Activated naive CD8-positive, alpha-beta T cell treated with anti-CD3 and anti-CD28 coated beads, Interleukin-2, amount 10 ng/mL, durations not matched to agents 7 days and 5 days (primary cell): ENCODE measurements at regions not wholly inside any gene's neighbourhood (a gene's known extent, or its start where the extent isn't known, plus 50 kb on each side); places are given as distances from the start of the nearest gene placed in this dataset.
"Not testable (repeated sequence)": the region's sequence is repeated elsewhere in the genome, so short reads cannot be mapped to it uniquely, and the experiment has no call there.

ENCODE experiments used
- ATAC-seq: fragments of 150-1000 bp; cut with Tn5 transposase; one replicate; pipeline ENCODE4 v1.10.0; 2021; ENCODE audit warnings: low read depth, moderate library complexity
- POLR2A ChIA-PET: fragments of 350-600 bp; sonication (Branson Sonifier 250); formaldehyde crosslinking; loops from one replicate; lab custom pipeline; 2021; ENCODE audit warnings: antibody characterized with exemption; lab: Charles Lee
- DNase-seq: peaks from one replicate; pipeline ENCODE4 v3.0.0; 2021
- H3K27ac Mint-ChIP-seq: one replicate; pipeline ENCODE4 v1.8.0; 2022; ENCODE audit warnings: mild to moderate bottlenecking, mixed read lengths
- H3K27me3 Mint-ChIP-seq: one replicate; pipeline ENCODE4 v1.8.0; 2022; ENCODE audit warnings: mild to moderate bottlenecking, moderate library complexity, mixed read lengths
- H3K36me3 Mint-ChIP-seq: one replicate; pipeline ENCODE4 v1.8.0; 2021; ENCODE audit warnings: mild to moderate bottlenecking, mixed read lengths
- H3K4me1 Mint-ChIP-seq: one replicate; pipeline ENCODE4 v1.8.0; 2021; ENCODE audit warnings: mixed read lengths
- H3K4me3 Mint-ChIP-seq: one replicate; pipeline ENCODE4 v1.8.0; 2022; ENCODE audit warnings: mild to moderate bottlenecking, moderate library complexity, mixed read lengths
- H3K9me3 Mint-ChIP-seq: one replicate; pipeline ENCODE4 v1.8.0; 2021; ENCODE audit warnings: mixed read lengths

DNA sequence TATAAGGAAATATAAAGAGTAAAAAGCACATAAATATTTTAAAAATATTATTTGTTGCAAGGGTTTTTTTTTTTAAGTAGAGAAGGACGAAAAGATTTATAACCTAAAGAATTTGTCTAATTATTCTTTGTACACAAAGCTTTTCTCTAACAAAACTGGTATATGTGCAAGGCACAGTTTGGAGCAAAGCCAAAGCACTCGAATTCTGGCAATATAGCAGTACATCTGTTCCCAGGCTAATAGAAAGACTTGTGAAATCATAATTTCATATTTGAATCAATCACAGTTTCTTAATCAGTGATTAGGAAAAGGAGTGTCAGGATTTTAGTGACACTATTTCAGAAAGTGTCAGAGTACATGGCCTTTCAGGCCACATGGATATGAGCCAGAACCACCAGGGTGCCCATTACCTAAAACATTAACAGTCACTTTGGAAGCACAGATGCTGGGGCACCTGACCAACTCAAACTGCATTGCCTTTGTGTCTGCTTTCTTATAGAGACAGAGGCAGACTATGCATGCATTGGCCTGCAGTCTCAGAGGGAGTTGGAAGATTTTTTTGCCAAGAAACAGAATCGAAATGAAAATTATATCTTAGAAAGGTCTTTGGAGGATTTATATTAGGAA lies 651.8 kb upstream of the SGO1 start:
- POLR2A ChIA-PET, result no interaction called here
- Mint-ChIP-seq H3K27ac (no peak overlapping the region), H3K36me3 (no peaks in the 10 kb centered on the region), H3K4me3 (no peak overlapping the region), H3K4me1 (no peaks in the 10 kb centered on the region), H3K9me3 (peaks cover 2% of the 10 kb centered on the region), H3K27me3 (no peaks in the 10 kb centered on the region)
- ATAC-seq (no peak), DNase-seq (no peak)

DNA sequence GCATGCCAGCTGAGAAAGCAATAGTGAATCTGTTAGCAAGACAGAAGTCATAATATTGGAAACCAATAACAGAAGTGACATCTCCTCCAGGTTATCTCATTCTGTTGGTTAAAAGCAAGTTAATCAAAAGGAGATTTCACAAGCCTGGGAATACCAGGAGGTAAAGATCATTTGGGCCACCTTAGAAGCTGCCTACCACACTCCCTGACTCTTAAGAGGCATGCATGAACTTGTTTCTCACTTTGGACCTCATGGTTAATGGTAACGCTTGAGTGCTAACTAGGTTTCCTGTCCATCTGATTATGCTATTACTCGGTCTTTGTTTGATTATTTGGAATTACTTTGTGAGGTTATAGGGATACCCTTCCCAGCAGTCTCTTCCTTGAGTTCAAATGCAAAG lies 650.8 kb upstream of the SGO1 start:
- DNase-seq, result no peak
- H3K4me3 Mint-ChIP-seq, result no peak overlapping the region
- no peaks in the 10 kb centered on the region for H3K4me1 Mint-ChIP-seq
- no peaks in the 10 kb centered on the region for H3K27me3 Mint-ChIP-seq
- no peak overlapping the region for H3K27ac Mint-ChIP-seq
- no peaks in the 10 kb centered on the region for H3K9me3 Mint-ChIP-seq
- H3K36me3 Mint-ChIP-seq, result no peaks in the 10 kb centered on the region
- ATAC-seq, result no peak
- POLR2A ChIA-PET, result no interaction called here

DNA sequence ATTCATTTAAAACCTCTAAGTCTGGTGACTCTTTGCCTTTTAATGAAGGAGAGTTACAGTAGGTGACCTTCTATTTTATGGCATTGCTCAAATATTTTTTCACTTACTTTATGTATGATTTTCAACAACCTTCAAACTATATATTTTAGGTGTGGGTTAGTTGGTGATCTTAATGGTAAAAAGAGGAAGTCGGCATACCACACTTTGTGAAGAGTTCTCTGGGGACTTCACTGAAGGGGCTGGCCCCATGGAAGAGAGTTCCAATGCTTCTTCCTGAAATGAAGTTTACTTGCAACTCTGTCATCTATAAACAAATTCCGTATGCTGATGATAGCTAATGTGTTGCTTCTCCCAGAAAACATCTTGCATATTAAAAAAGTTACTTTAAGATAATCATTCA lies 647.0 kb upstream of the SGO1 start:
- no peak overlapping the region for H3K4me3 Mint-ChIP-seq
- no peaks in the 10 kb centered on the region for H3K4me1 Mint-ChIP-seq
- peaks cover 1% of the 10 kb centered on the region for H3K9me3 Mint-ChIP-seq
- POLR2A ChIA-PET, result no interaction called here
- H3K27ac Mint-ChIP-seq, result no peak overlapping the region
- DNase-seq (no peak), ATAC-seq (no peak)
- no peaks in the 10 kb centered on the region for H3K27me3 Mint-ChIP-seq
- H3K36me3 Mint-ChIP-seq, result no peaks in the 10 kb centered on the region

DNA sequence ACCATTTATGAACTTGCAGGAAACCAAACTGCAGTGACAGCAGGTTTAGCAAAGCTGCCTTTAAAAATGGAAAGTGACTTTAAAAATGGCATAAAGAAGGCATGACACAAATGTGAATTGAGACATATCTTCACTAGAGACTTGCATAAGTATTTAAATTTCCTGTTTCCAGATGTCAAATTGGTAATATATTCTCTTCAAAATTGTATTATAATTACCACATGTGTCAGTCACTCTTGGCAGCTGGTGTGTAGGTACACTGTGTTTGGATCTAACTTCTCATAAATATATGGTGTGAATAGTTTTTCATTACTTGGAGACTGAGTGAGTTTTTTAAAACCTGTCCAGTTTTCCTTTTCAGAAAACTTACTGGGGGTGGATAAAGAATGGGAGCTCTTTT lies 636.2 kb upstream of the SGO1 start:
- H3K36me3 Mint-ChIP-seq, result no peaks in the 10 kb centered on the region
- DNase-seq (no peak), ATAC-seq (no peak)
- POLR2A ChIA-PET, result no interaction called here
- H3K27me3 Mint-ChIP-seq, result no peaks in the 10 kb centered on the region
- H3K27ac Mint-ChIP-seq, result no peak overlapping the region
- no peak overlapping the region for H3K4me3 Mint-ChIP-seq
- no peaks in the 10 kb centered on the region for H3K4me1 Mint-ChIP-seq
- H3K9me3 Mint-ChIP-seq, result peaks cover 24% of the 10 kb centered on the region

DNA sequence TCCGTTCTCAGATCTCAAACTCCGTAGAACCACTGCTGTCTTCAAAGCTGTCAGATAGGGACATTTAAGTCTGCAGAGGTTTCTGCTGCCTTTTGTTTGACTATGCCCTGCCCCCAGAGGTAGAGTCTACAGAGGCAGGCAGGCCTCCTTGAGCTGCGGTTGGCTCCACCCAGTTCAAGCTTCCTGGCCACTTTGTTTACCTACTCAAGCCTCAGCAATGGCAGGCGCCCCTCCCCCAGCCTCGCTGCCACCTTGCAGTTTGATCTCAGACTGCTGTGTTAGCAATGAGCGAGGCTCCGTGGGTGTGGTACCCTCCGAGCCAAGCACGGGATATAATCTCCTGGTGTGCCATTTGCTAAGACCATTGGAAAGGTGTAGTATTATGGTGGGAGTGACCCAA lies 634.9 kb upstream of the SGO1 start:
- H3K4me3 Mint-ChIP-seq, H3K27me3 Mint-ChIP-seq, H3K27ac Mint-ChIP-seq, POLR2A ChIA-PET, H3K36me3 Mint-ChIP-seq, H3K4me1 Mint-ChIP-seq, DNase-seq, ATAC-seq: not testable (repeated sequence)
- peaks cover 24% of the 10 kb centered on the region for H3K9me3 Mint-ChIP-seq

DNA sequence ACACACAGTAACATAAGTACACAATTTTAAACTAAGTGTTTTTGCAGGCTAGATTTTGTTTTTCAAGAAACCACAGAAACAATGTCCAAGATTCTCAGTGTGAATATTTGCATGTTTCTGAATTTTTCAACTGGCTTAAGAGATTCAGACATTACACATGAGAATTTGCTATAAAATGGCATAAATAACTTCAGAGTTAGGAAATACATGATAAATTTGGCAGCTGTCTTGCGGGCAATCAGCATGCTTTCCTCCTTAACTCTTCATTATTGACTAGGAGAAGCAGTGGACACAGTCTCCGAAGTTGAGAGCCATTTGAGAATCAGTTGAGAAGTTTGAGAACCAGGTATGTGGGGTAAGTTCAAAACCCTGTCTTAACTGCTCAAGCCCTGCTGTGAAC lies 625.6 kb upstream of the SGO1 start:
- H3K4me1 Mint-ChIP-seq, result no peaks in the 10 kb centered on the region
- POLR2A ChIA-PET, result no interaction called here
- H3K27me3 Mint-ChIP-seq, result no peaks in the 10 kb centered on the region
- H3K4me3 Mint-ChIP-seq, result no peak overlapping the region
- H3K27ac Mint-ChIP-seq, result no peak overlapping the region
- DNase-seq (no peak), ATAC-seq (no peak)
- no peaks in the 10 kb centered on the region for H3K36me3 Mint-ChIP-seq
- H3K9me3 Mint-ChIP-seq, result peaks cover 8% of the 10 kb centered on the region

DNA sequence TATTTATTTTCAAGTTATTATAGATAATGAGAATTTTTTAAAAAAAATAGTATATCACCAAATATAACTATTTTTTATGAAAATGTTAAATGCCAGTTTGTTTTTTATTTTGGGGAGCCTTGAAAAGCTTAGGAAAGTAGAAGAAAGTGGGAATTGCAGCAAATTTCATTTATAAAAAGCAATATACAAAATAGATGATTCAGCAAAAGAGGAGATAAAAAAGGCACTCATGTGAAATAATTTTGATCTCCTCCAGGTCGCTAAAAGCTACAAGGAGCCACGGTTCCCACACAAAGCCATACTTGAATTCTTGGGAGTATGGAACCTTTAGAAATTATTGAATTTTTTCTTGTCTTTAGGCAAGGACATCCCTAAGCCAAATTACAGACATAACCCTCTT lies 625.0 kb upstream of the SGO1 start:
- H3K9me3 Mint-ChIP-seq, result peaks cover 8% of the 10 kb centered on the region
- DNase-seq (no peak), ATAC-seq (no peak)
- no peak overlapping the region for H3K4me3 Mint-ChIP-seq
- no peaks in the 10 kb centered on the region for H3K27me3 Mint-ChIP-seq
- no peaks in the 10 kb centered on the region for H3K4me1 Mint-ChIP-seq
- POLR2A ChIA-PET, result no interaction called here
- no peak overlapping the region for H3K27ac Mint-ChIP-seq
- no peaks in the 10 kb centered on the region for H3K36me3 Mint-ChIP-seq

DNA sequence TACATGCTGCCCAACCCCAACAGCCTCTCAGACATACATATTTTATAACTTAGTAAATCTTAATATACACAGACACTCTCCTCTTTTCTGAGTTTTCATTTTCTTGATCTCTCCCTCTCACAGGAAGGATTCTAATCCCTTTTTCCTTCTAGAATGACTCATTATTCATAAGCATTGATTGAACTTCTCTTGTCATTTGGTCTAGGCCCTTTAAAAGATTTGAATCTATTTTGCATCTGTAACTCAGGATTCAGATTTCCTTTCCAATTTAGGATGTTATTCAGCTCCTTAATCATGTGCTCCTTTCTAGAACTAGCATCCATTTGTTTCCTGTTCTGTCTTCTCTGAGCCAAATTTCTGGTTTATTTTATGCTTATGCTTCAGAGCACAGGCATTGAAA lies 624.5 kb upstream of the SGO1 start:
- no peaks in the 10 kb centered on the region for H3K36me3 Mint-ChIP-seq
- DNase-seq, result no peak
- H3K9me3 Mint-ChIP-seq, result peaks cover 8% of the 10 kb centered on the region
- no peak overlapping the region for H3K4me3 Mint-ChIP-seq
- POLR2A ChIA-PET, result no interaction called here
- no peaks in the 10 kb centered on the region for H3K4me1 Mint-ChIP-seq
- ATAC-seq, result no peak
- H3K27ac Mint-ChIP-seq, result no peak overlapping the region
- no peaks in the 10 kb centered on the region for H3K27me3 Mint-ChIP-seq

DNA sequence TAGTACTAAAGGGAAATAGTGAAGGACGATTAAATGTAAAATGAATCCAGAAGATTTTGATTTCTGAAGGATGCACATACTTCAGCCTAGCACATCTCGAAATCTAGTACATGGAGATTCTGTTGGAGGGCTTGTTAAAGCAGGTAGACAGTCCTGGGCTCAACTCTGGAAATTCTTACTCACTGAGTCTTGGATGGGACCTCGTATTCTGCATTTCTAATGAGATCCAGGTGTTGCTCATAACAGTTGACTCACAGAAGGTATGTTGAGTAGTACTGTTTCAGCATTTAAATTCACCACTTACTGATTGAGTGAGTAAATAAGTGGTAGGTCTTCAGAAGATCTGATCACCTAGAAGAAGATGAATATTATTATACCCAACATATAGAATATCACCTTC lies 623.4 kb upstream of the SGO1 start:
- no peak for DNase-seq
- POLR2A ChIA-PET, result no interaction called here

DNA sequence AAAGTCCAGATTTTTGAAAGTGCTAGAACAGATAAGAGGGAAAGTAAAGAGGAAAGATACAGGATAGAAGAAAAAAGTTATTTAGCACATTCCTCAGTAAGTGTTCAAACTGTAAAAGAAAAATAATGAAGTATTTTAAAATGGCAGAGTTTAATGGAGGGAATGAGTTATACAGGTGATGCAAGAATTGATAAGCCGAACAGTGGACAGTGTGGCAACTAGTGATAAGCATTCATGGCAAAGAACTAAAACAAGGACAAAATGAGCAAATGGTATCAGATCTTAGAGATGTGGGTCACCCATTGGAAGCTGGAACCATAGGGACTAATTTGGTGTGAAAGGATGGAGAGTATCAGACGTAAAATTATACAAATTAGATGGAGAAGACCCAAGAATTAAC lies 622.9 kb upstream of the SGO1 start:
- POLR2A ChIA-PET, result no interaction called here
- no peak for ATAC-seq
- no peak overlapping the region for H3K4me3 Mint-ChIP-seq
- H3K27ac Mint-ChIP-seq, result no peak overlapping the region
- no peaks in the 10 kb centered on the region for H3K4me1 Mint-ChIP-seq
- DNase-seq, result no peak
- no peaks in the 10 kb centered on the region for H3K27me3 Mint-ChIP-seq
- H3K36me3 Mint-ChIP-seq, result no peaks in the 10 kb centered on the region
- peaks cover 7% of the 10 kb centered on the region for H3K9me3 Mint-ChIP-seq

More for the DNA sequence above, 623.4 kb upstream of the SGO1 start:
- ATAC-seq, result no peak
- Mint-ChIP-seq H3K9me3 (peaks cover 7% of the 10 kb centered on the region), H3K27ac (no peak overlapping the region), H3K4me3 (no peak overlapping the region), H3K36me3 (no peaks in the 10 kb centered on the region), H3K4me1 (no peaks in the 10 kb centered on the region), H3K27me3 (no peaks in the 10 kb centered on the region)

DNA sequence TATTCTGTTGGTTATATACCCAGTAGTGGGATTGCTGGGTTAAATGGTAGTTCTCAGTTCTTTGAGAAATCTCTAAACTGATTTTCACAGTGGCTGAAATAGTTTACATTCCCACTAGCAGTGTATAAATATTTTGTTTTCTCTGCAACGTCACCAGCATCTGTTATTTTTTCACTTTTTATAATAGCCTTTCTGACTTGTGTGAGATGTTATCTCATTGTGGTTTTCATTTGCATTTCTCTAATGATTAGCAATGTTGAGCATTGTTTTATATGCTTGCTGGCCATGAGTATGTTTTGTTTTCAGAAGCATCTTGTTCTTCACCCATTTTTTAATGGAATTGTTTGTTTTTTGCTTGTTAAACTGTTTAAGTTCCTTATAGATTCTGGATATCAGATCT lies 612.7 kb upstream of the SGO1 start:
- Mint-ChIP-seq H3K4me3 (no peak overlapping the region), H3K4me1 (no peaks in the 10 kb centered on the region), H3K27me3 (no peaks in the 10 kb centered on the region), H3K9me3 (peaks cover 8% of the 10 kb centered on the region), H3K36me3 (no peaks in the 10 kb centered on the region), H3K27ac (no peak overlapping the region)
- POLR2A ChIA-PET, result no interaction called here
- DNase-seq (no peak), ATAC-seq (no peak)

DNA sequence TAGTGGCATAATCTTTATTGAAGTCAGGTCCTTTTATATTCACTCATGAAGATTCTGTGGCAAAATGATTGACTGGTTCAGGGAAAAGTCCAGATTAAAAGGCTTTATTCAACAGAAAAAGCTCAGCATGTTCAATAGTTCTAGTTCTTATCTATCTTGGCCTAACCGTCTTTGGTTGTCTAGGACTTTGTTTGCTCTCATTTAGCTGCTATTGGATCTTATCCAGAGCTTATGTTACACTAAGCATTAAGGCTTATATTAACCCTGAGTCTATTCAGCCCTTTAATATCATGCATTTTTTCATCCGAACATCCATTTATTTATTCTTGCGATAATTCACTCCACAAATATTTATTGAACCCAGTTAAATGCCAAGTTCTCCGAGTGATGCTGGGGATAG lies 601.0 kb upstream of the SGO1 start:
- Mint-ChIP-seq H3K36me3 (no peaks in the 10 kb centered on the region), H3K4me1 (no peaks in the 10 kb centered on the region), H3K4me3 (no peak overlapping the region), H3K9me3 (peaks cover 6% of the 10 kb centered on the region), H3K27ac (no peak overlapping the region), H3K27me3 (no peaks in the 10 kb centered on the region)
- no peak for ATAC-seq
- no peak for DNase-seq
- POLR2A ChIA-PET, result no interaction called here

DNA sequence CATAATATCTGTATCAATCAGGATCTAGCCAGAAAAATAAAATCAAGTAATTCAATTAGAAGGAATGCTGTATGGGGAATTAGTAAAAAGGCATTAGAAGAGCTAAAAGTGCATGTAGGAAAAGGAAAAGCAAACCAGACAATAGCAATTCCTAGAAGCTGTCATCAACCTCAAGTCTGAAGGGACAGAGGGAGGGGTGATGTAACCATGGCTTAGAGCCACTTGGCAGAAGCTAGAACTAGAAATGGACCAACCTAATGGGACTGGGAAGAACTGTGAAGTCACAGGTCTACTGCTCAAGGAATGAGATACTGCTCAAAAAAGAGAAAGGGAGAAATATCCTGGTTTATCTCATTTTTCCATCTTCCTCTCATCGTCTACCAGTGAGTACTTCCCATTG lies 590.7 kb upstream of the SGO1 start:
- no peak for DNase-seq
- ATAC-seq, result no peak
- Mint-ChIP-seq H3K4me1 (no peaks in the 10 kb centered on the region), H3K4me3 (no peak overlapping the region), H3K27ac (no peak overlapping the region), H3K27me3 (no peaks in the 10 kb centered on the region), H3K36me3 (no peaks in the 10 kb centered on the region), H3K9me3 (peaks cover 12% of the 10 kb centered on the region)
- POLR2A ChIA-PET, result no interaction called here

DNA sequence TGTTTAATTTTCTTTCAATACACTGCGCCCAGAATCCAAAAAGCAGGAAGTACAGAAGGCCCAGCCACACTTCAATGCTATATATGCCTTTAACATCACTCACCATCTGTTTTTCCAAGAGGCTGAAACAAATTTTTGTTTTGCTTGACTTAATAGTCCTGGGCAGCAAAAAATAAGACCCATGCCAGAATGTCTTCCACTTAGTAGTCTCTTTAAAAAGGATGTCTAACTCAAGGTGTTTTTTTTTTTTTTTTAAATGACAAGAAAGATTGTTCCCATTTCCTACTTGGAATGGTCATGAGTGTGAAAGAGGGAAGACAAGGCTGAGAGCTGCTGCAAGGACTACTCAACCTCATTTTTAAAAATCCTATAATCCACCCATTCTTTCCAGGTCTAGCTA lies 590.3 kb upstream of the SGO1 start:
- no peak overlapping the region for H3K4me3 Mint-ChIP-seq
- no peaks in the 10 kb centered on the region for H3K36me3 Mint-ChIP-seq
- no peak for ATAC-seq
- no peaks in the 10 kb centered on the region for H3K4me1 Mint-ChIP-seq
- POLR2A ChIA-PET, result no interaction called here
- H3K9me3 Mint-ChIP-seq, result peaks cover 11% of the 10 kb centered on the region
- H3K27me3 Mint-ChIP-seq, result no peaks in the 10 kb centered on the region
- DNase-seq, result no peak
- H3K27ac Mint-ChIP-seq, result no peak overlapping the region
